Parathyroid adenoma (tissue), 2 donors: ENCODE measurements at regions not wholly inside any gene's neighbourhood (a gene's known extent, or its start where the extent isn't known, plus 50 kb on each side); places are given as distances from the start of the nearest gene placed in this dataset.

Experiments used
- H2AFZ ChIP-seq: fragments of 300-600 bp; sonication (generic); one replicate; pipeline ENCODE4 v1.7.0; 2017; ENCODE audit warnings: antibody characterized with exemption, mild to moderate bottlenecking
- H3K27ac ChIP-seq: fragments of 300-600 bp; sonication (generic); one replicate; pipeline ENCODE4 v1.7.0; 2017
- H3K27me3 ChIP-seq: fragments of 300-600 bp; sonication (generic); one replicate; pipeline ENCODE4 v1.7.0; 2017; ENCODE audit warnings: low read length; ENCODE audit not compliant: control insufficient read depth, insufficient read depth
- H3K36me3 ChIP-seq: fragments of 300-600 bp; sonication (generic); one replicate; pipeline ENCODE4 v1.7.0; 2017; ENCODE audit warnings: low read length; ENCODE audit not compliant: control insufficient read depth, insufficient read depth
- H3K4me1 ChIP-seq: fragments of 300-600 bp; sonication (generic); one replicate; pipeline ENCODE4 v1.7.0; 2017; ENCODE audit warnings: control low read depth
- H3K4me2 ChIP-seq: fragments of 300-600 bp; sonication (generic); one replicate; pipeline ENCODE4 v1.7.0; 2017; ENCODE audit warnings: low read length
- H3K4me3 ChIP-seq: fragments of 300-600 bp; sonication (generic); one replicate; pipeline ENCODE4 v1.7.0; 2017; ENCODE audit warnings: low read depth, low read length
- H3K79me2 ChIP-seq: fragments of 300-600 bp; sonication (generic); one replicate; pipeline ENCODE4 v1.7.0; 2017; ENCODE audit warnings: control low read depth
- H3K9ac ChIP-seq: fragments of 300-600 bp; sonication (generic); one replicate; pipeline ENCODE4 v1.7.0; 2017; ENCODE audit warnings: mild to moderate bottlenecking
- H3K9me3 ChIP-seq: fragments of 300-600 bp; sonication (generic); one replicate; pipeline ENCODE4 v1.7.0; 2017; ENCODE audit warnings: low read length; ENCODE audit not compliant: control insufficient read depth
- TF ChIP-seq, protein P1 (sequence below): fragments of 300-600 bp; sonication (generic); IDR thresholded peaks from one replicate; pipeline ENCODE4 v1.7.0; 2017; ENCODE audit warnings: antibody characterized with exemption, mild to moderate bottlenecking
- donor health status: primary hyperparathyroidism.

DNA sequence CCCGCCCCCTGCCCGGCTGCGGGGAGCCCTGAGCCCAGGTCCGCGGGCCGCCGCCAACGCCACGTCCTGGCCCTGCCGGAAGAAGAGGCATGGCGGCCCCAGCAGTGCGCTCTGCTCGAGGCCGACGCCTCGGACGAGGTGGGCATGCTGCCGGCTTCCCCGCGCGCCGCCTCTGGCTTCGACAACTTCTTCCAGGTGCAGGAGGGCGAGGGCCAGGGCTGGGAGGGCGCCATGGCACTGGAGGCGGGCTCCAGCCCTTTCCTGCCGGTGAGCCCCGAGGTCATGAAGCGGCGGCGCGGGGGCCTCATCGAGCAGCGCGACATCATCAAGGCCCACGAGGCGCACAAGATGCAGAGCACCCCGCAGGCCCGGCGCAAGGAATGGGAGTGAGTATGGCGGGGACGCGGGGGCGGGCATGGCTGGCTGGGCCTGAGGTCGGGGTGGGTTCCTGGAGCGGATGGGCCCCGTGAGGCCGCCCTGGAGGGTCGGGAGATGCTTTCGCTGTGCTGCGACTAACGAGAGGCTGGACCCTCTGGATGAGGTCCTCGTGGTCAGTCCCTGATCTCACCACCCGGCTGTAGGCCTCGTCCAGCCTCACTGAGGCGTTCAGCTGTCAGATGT, 70.0 kb upstream of the CACNA1E start:
- TF ChIP-seq, protein P1, sequence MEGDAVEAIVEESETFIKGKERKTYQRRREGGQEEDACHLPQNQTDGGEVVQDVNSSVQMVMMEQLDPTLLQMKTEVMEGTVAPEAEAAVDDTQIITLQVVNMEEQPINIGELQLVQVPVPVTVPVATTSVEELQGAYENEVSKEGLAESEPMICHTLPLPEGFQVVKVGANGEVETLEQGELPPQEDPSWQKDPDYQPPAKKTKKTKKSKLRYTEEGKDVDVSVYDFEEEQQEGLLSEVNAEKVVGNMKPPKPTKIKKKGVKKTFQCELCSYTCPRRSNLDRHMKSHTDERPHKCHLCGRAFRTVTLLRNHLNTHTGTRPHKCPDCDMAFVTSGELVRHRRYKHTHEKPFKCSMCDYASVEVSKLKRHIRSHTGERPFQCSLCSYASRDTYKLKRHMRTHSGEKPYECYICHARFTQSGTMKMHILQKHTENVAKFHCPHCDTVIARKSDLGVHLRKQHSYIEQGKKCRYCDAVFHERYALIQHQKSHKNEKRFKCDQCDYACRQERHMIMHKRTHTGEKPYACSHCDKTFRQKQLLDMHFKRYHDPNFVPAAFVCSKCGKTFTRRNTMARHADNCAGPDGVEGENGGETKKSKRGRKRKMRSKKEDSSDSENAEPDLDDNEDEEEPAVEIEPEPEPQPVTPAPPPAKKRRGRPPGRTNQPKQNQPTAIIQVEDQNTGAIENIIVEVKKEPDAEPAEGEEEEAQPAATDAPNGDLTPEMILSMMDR = no peak
- H2AFZ ChIP-seq = no peak overlapping the region
- no peaks in the 10 kb centered on the region for H3K27me3 ChIP-seq
- no peaks in the 10 kb centered on the region for H3K36me3 ChIP-seq
- H3K79me2 ChIP-seq = no peaks in the 10 kb centered on the region
- no peak overlapping the region for H3K27ac ChIP-seq
- H3K9ac ChIP-seq = no peak overlapping the region
- H3K4me1 ChIP-seq = no peaks in the 10 kb centered on the region
- no peaks in the 10 kb centered on the region for H3K9me3 ChIP-seq
- no peak overlapping the region for H3K4me2 ChIP-seq
- H3K4me3 ChIP-seq = no peak overlapping the region

DNA sequence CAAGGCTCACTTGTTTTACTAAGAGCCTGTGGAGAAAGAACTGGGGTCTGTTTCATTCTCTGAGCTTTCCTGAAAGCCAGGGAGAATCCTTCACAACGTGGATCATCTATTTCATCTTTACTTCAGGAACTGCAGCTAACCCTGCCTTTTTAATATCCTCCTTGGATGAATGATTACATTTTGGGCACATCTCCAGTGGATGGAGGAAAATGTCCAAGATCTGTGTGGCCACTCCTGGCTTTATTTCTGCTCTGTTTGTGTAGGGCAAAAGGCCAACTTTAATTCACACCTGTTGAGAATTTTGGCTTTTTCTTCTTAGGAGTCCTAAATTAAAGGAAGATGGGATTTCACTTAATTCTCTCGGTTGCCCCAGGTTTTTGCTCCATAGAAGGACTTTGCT, 69.5 kb upstream of the CACNA1E start:
- H3K27me3 ChIP-seq = no peaks in the 10 kb centered on the region
- no peak overlapping the region for H3K4me2 ChIP-seq
- H3K27ac ChIP-seq = no peak overlapping the region

DNA sequence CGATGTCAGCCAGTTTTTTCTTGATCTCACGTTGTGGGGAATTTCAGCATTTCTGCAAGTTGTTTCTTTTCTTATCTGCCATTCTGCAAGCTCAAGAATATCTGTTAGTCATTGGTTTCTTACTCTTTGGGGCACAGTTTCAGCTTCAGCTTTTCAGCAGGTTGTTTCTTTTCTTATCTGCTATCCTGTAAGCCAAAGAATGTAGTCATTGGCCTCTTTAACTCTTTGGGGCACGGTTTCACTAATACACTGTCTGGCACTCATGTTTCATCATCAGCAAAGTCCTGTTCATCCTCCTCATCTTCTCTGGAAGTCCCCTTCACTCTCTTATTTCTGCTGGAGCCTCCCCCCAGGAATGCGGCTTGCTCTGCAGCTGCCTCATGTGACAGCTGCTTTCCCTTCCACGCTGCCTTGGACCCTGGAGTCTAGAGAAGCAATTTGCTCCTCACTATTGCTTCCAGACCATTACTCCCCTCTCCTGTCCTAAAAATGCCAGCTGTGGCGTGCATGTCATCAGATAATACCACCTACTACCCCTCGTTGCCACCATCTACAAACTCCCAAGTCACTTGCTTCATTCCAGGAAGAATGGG, 67.0 kb upstream of the CACNA1E start:
- no peaks in the 10 kb centered on the region for H3K27me3 ChIP-seq
- TF ChIP-seq, protein P1 = no peak
- H3K4me2 ChIP-seq = no peak overlapping the region
- no peaks in the 10 kb centered on the region for H3K36me3 ChIP-seq
- no peak overlapping the region for H3K9ac ChIP-seq
- H3K9me3 ChIP-seq = no peaks in the 10 kb centered on the region
- no peaks in the 10 kb centered on the region for H3K79me2 ChIP-seq
- no peak overlapping the region for H2AFZ ChIP-seq
- H3K4me3 ChIP-seq = no peak overlapping the region
- no peak overlapping the region for H3K27ac ChIP-seq
- H3K4me1 ChIP-seq = no peaks in the 10 kb centered on the region

More for the DNA sequence above, 69.5 kb upstream of the CACNA1E start:
- no peaks in the 10 kb centered on the region for H3K9me3 ChIP-seq
- H3K79me2 ChIP-seq = no peaks in the 10 kb centered on the region
- no peak overlapping the region for H3K9ac ChIP-seq
- H2AFZ ChIP-seq = no peak overlapping the region
- TF ChIP-seq, protein P1 = no peak
- no peaks in the 10 kb centered on the region for H3K36me3 ChIP-seq
- H3K4me1 ChIP-seq = no peaks in the 10 kb centered on the region
- no peak overlapping the region for H3K4me3 ChIP-seq

DNA sequence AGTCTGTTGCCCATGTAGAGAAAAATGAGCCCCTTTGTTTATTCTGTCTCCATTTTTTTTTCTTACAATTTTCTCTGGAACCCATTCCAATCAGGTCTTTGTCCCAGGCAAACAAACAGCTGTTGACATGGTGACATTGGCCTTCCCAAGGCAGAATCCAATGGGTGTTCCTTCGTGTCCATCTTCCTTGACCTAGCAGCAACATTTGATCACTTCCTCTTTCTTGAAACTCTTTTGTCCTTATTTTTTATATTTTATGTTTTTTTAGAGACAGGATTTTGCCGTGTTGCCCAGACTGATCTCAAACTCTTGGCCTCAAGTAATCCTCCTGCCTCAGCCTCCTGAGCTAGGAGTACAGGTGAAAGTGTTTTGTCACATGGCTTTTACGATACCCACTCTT, 65.4 kb upstream of the CACNA1E start:
- no peaks in the 10 kb centered on the region for H3K4me1 ChIP-seq
- TF ChIP-seq, protein P1 = no peak
- no peak overlapping the region for H3K4me2 ChIP-seq
- no peaks in the 10 kb centered on the region for H3K79me2 ChIP-seq
- no peaks in the 10 kb centered on the region for H3K9me3 ChIP-seq
- no peak overlapping the region for H3K27ac ChIP-seq
- no peak overlapping the region for H3K9ac ChIP-seq
- no peak overlapping the region for H2AFZ ChIP-seq
- no peaks in the 10 kb centered on the region for H3K27me3 ChIP-seq
- H3K4me3 ChIP-seq = no peak overlapping the region
- H3K36me3 ChIP-seq = no peaks in the 10 kb centered on the region
